Glomerular endothelial cell (primary cell): ENCODE measurements at regions not wholly inside any gene's neighbourhood (a gene's known extent, or its start where the extent isn't known, plus 50 kb on each side); places are given as distances from the start of the nearest gene placed in this dataset.

Experiments used
- DNase-seq: peaks from one replicate; pipeline ENCODE4 v3.0.0-alpha.2; 2011; ENCODE audit warnings: low read depth, low spot score; ENCODE audit errors: extremely low read depth

GRCh38 chr10:129074939-129075338 lies 392.1 kb upstream of the MGMT start:
- DNase-seq: no peak

- no peak for DNase-seq
These were observed 391.5 kb upstream of the MGMT start for GRCh38 chr10:129075508-129075907.

- no peak for DNase-seq
These were observed 391.1 kb upstream of the MGMT start for GRCh38 chr10:129075927-129076326.

- DNase-seq: no peak
These were observed 388.7 kb upstream of the MGMT start for GRCh38 chr10:129078346-129078745.

GRCh38 chr10:129078746-129079145 lies 388.3 kb upstream of the MGMT start:
- DNase-seq: no peak

GRCh38 chr10:129079705-129080104 lies 387.3 kb upstream of the MGMT start:
- no peak for DNase-seq

- DNase-seq: no peak
These were observed 381.2 kb upstream of the MGMT start for GRCh38 chr10:129085811-129086210.

GRCh38 chr10:129089341-129089740 lies 377.7 kb upstream of the MGMT start:
- no peak for DNase-seq

- no peak for DNase-seq
These were observed 376.9 kb upstream of the MGMT start for GRCh38 chr10:129090165-129090564.

DNA sequence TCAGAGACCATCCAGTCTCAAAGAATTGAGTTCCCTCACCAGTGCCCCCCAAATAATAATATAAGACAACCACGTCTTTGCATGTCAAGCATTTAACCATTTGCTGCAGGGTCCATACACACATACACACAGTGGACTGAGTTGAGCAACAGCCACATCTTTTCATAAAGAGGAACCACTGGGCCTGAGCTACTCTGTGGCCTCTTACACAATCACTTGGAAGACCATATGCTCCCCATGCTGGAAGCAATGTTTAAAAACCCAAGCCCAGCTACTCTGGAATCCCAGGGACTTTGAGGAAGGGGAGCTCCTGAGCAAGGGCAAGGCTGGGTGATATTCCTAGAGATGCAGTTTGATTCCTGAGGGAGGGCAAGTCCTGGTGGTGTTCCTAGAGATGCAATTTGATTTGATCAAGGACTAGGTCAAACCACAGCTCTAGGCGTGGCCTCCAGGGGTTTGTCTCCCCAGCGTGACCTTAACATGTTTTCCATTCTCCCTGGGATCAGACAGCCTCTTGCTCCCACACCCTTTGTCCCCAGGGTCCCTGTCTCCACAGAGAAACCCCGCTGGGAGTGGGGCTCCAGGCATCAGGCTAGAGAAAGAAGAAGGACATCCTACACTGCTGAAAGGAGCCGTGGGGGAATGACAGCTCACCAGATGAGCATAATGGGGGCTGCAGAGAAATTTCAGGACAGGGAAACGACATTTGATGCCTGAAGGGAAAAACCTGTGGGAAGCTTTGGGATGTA lies 376.2 kb upstream of the MGMT start:
- no peak for DNase-seq

DNA sequence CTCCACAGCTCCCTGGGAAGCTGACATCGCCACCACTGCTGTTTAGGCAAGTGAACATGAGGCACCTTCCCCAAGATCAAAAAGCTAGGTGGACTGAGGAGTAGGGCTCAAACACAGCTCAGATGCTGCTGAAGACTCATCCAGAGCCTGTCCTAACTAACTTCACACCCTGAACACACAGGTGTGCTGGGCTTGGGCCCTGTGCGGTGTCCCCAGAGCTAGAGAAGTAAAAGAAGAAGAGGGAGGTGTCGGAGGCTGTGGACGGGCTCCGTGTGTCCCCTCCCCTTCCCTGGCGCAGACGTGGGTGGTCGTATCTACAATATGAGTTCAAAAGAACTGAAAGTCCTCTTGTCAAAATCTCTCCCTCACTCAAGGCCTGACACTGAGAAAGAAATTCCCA lies 373.4 kb upstream of the MGMT start:
- DNase-seq: no peak

DNA sequence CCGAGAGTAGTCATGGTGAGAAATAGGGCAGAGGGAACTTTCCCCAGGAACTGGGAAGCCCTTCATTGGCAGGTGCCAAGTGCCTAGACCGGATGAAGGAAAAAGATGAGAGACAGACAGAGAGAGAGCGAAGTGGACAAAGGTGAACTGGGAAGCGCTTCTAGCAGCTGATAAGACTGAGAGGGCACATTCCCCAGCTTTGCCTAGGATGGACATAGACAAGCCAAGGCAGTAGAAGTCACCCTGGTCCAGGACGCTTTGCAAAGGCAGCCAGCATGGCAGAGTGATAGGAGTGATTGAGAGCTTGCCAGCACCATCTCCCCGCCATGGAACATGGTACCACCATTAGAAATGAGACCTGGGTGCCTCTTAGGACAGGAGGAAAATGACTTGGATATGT lies 372.8 kb upstream of the MGMT start:
- DNase-seq: no peak

- DNase-seq: no peak
These were observed 372.2 kb upstream of the MGMT start for GRCh38 chr10:129094861-129095260.

DNA sequence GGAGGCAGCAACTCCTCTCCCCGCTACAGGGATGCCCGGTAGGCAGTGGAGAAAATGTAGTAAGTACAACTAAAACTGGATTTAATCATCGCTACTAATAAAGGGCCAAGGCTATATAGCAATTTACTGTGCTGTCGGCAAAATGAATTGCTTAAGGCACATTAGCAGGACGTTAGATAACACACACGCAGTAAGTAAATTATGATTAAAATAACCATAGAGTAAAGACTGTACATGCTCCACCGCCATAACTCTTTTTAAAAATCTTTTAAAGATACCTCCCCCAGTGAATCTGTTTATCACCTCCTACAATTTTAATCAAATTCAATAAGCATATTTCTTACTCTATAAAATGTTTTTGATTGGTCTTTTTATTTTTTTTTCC lies 371.4 kb upstream of the MGMT start:
- no peak for DNase-seq

DNA sequence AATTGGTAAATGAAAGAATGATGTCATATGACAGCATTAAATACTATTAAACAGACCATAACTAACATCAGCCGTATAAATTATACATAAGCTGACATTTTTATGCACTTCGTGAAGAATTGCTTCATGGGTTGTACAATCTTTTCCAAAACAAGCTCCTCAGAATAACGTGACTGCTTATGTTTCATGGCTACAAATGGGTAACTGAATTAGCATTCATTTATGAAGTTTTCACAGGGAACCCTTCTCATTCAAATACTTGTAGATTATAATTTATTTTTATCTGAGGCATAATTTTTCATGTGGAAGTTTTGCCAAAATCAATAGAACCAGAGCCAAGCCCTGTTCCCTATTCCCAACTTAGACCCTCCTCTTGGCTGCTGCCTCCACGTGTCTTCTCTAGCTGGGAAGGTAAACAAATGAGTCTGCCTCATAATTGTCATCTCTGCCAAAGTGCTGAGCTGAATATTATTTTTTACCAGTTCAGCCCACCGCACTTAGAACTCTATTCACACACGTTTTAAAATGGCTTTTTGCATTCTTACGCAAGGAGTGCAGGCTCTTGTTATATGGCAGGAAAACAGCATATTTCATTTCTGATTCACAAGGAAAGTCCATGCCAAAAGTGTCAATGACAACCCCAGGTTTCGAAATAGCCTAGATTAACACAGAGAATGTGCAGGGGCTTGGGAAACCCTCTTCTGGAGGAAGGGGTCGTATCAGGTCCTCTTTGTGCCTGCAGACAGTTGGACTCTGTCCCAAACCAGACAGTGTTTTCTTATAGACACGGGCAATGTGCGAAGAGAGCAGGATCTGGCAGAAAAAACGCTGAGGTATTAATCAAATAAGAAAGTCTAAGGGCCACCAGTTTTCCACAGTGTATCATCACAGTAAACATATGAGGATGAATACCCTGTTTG lies 370.7 kb upstream of the MGMT start:
- no peak for DNase-seq

- DNase-seq: no peak
These were observed 369.2 kb upstream of the MGMT start for GRCh38 chr10:129097776-129098330.

DNA sequence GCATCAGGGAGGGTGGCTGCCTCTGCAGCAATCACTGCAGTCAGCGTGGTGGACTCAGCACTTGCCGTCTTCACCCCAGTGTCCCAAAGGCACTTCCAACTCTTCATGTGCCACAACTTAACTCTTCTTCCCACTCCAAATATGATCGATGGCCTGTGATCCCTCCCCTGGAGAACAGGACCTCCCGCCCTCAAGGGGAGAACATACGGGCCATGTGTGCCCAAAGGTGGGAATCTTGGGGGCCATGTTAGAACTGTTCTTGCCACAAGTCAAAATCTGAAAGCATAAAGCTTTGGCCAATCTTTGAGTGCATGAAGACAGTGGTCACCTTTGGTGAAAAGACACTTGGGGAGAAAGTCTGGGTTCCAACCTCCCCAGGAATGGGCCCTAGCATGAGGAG lies 368.5 kb upstream of the MGMT start:
- DNase-seq: no peak

- no peak for DNase-seq
These were observed 367.6 kb upstream of the MGMT start for GRCh38 chr10:129099486-129099885.

- DNase-seq: no peak
These were observed 367.0 kb upstream of the MGMT start for GRCh38 chr10:129099992-129100391.

- no peak for DNase-seq
These were observed 365.6 kb upstream of the MGMT start for GRCh38 chr10:129101232-129101980.
